ENCODE measurements at regions not wholly inside any gene's neighbourhood (a gene's known extent, or its start where the extent isn't known, plus 50 kb on each side); places are given as distances from the start of the nearest gene placed in this dataset.

DNA sequence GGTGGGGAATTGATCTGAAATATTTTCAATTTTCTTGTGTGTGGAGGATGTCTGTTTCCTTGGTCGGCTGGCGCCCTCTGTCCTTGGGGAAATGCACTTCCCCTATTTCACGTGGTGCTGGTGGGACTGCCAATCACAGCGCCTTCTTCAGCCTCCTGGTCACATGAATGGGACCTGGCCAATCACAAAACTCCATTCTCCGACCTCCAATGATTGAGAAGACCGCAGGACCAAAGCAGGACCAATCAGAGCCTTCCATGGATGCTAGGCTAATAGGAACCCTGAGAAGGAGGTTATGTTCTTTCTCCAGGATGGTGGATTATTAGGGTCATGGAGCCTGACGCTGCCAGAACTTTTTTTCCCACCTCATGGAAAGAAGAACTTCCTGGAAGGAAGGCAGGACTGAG lies 188.7 kb downstream of the TTC8 start:
- TF ChIP-seq EP300 (conservative IDR thresholded peaks at IDR 0.05; ENCODE audit: poor library complexity, severe bottlenecking), result no peak
- TF ChIP-seq, protein P1, sequence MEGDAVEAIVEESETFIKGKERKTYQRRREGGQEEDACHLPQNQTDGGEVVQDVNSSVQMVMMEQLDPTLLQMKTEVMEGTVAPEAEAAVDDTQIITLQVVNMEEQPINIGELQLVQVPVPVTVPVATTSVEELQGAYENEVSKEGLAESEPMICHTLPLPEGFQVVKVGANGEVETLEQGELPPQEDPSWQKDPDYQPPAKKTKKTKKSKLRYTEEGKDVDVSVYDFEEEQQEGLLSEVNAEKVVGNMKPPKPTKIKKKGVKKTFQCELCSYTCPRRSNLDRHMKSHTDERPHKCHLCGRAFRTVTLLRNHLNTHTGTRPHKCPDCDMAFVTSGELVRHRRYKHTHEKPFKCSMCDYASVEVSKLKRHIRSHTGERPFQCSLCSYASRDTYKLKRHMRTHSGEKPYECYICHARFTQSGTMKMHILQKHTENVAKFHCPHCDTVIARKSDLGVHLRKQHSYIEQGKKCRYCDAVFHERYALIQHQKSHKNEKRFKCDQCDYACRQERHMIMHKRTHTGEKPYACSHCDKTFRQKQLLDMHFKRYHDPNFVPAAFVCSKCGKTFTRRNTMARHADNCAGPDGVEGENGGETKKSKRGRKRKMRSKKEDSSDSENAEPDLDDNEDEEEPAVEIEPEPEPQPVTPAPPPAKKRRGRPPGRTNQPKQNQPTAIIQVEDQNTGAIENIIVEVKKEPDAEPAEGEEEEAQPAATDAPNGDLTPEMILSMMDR (IDR thresholded peaks at IDR 0.05; ENCODE audit: poor library complexity, severe bottlenecking), result no peak
- no peak for TF ChIP-seq POLR2AphosphoS5 (IDR thresholded peaks at IDR 0.05)
- TF ChIP-seq RAD21 (conservative IDR thresholded peaks at IDR 0.05), result no peak
- TF ChIP-seq EZH2 (IDR thresholded peaks at IDR 0.05; ENCODE audit: borderline replicate concordance, insufficient read depth, low read length, poor library complexity, severe bottlenecking), result no peak

All from neural cell (in vitro differentiated cells).